ENCODE measurements at regions not wholly inside any gene's neighbourhood (a gene's known extent, or its start where the extent isn't known, plus 50 kb on each side); places are given as distances from the start of the nearest gene placed in this dataset.

GRCh38 chr2:134175834-134176233 is 78.0 kb upstream of the MGAT5 start:
- TF ChIP-seq CTCF (conservative IDR thresholded peaks at IDR 0.05; ENCODE audit: low read length) (no peak), EZH2phosphoT487 (IDR thresholded peaks at IDR 0.05; ENCODE audit: borderline replicate concordance, low read depth, low read length) (no peak)
